Uterus (tissue), 2 donors: ENCODE measurements at regions not wholly inside any gene's neighbourhood (a gene's known extent, or its start where the extent isn't known, plus 50 kb on each side); places are given as distances from the start of the nearest gene placed in this dataset.

Experiments
- POLR2A ChIP-seq, 2 donors: fragments of 450-650 bp; IDR thresholded peaks; one replicate each; pipeline ENCODE4 v1.6.1; 2016; ENCODE audit warnings: antibody characterized with exemption in 2 of 2, mild to moderate bottlenecking in 1 of 2, moderate library complexity in 1 of 2
- TF ChIP-seq, protein P1 (sequence below), 4 experiments: fragments of 200-600 bp in 2 of 4; fragments of 450-650 bp in 2 of 4; sonication (generic) in 2 of 4; IDR thresholded peaks; one replicate each; pipeline ENCODE4 v1.5.1; 2016 to 2019; ENCODE audit warnings: antibody characterized with exemption in 4 of 4, mild to moderate bottlenecking in 2 of 4, moderate library complexity in 1 of 4

DNA sequence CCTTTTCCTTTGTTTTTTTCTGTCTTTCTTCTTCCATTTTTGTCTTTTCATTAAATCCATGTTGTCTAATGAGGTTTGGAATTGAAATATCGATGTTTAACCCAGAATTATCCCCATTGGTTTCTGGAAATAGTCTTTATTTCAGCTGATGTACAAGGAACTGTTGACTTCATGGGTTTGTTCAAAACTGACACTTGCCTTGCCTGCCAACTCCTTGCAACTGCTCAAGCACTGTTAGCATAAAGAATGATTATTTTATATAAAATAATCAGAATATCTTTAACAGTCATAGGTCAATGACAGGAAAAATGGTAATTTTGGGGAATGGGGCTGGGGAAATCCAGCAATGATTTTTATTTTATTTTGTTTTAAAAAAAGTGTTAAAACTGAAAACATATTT lies 359.6 kb upstream of the LCORL start:
- TF ChIP-seq, protein P1, sequence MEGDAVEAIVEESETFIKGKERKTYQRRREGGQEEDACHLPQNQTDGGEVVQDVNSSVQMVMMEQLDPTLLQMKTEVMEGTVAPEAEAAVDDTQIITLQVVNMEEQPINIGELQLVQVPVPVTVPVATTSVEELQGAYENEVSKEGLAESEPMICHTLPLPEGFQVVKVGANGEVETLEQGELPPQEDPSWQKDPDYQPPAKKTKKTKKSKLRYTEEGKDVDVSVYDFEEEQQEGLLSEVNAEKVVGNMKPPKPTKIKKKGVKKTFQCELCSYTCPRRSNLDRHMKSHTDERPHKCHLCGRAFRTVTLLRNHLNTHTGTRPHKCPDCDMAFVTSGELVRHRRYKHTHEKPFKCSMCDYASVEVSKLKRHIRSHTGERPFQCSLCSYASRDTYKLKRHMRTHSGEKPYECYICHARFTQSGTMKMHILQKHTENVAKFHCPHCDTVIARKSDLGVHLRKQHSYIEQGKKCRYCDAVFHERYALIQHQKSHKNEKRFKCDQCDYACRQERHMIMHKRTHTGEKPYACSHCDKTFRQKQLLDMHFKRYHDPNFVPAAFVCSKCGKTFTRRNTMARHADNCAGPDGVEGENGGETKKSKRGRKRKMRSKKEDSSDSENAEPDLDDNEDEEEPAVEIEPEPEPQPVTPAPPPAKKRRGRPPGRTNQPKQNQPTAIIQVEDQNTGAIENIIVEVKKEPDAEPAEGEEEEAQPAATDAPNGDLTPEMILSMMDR (IDR thresholded peaks at IDR 0.05): no peak
- TF ChIP-seq POLR2A (IDR thresholded peaks at IDR 0.05): no peak
